ENCODE measurements at regions not wholly inside any gene's neighbourhood (a gene's known extent, or its start where the extent isn't known, plus 50 kb on each side); places are given as distances from the start of the nearest gene placed in this dataset.

GRCh38 chr16:64417711-64418227, 704.1 kb downstream of the CDH11 start:
- H3K9me3 ChIP-seq (ENCODE audit: control insufficient read depth, low read depth, low read length): no peaks in the 10 kb centered on the region
- no peak overlapping the region for H3K56ac ChIP-seq (ENCODE audit: insufficient read length, low read depth, low read length)
- H3K9ac ChIP-seq (ENCODE audit: extremely low read depth, insufficient read length, low read length): no peak overlapping the region
- no peaks in the 10 kb centered on the region for H3K79me1 ChIP-seq (ENCODE audit: insufficient read depth, low read depth, low read length, poor library complexity, severe bottlenecking)
- Mint-ChIP-seq H3K27me3 (ENCODE audit: low read depth) (no peaks in the 10 kb centered on the region), H3K36me3 (ENCODE audit: insufficient read depth in 1 of 3, low read depth in 3 of 3) (peaks cover 0 to 5% (median 2%) of the 10 kb centered on the region in 3 experiments; a peak in 3 of 7 replicates), H3K9me3 (peaks cover 6 to 7% of the 10 kb centered on the region in 2 experiments; a peak in 3 of 5 replicates), H3K27ac (no peak overlapping the region), H3K4me3 (no peak overlapping the region), H3K4me1 (no peaks in the 10 kb centered on the region)
- H2BK12ac ChIP-seq (ENCODE audit: insufficient read length, low read depth, low read length): no peak overlapping the region
- TF ChIP-seq, protein P1, sequence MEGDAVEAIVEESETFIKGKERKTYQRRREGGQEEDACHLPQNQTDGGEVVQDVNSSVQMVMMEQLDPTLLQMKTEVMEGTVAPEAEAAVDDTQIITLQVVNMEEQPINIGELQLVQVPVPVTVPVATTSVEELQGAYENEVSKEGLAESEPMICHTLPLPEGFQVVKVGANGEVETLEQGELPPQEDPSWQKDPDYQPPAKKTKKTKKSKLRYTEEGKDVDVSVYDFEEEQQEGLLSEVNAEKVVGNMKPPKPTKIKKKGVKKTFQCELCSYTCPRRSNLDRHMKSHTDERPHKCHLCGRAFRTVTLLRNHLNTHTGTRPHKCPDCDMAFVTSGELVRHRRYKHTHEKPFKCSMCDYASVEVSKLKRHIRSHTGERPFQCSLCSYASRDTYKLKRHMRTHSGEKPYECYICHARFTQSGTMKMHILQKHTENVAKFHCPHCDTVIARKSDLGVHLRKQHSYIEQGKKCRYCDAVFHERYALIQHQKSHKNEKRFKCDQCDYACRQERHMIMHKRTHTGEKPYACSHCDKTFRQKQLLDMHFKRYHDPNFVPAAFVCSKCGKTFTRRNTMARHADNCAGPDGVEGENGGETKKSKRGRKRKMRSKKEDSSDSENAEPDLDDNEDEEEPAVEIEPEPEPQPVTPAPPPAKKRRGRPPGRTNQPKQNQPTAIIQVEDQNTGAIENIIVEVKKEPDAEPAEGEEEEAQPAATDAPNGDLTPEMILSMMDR (conservative IDR thresholded peaks at IDR 0.05): no peak
- no peak overlapping the region for H3K14ac ChIP-seq (ENCODE audit: insufficient read depth, low read length)
- H3K4ac ChIP-seq (ENCODE audit: low read depth, low read length): no peak overlapping the region
- no peaks in the 10 kb centered on the region for H3K4me1 ChIP-seq (ENCODE audit: insufficient read depth, low read length)
- H2AFZ ChIP-seq (ENCODE audit: low read length): no peak overlapping the region
- no peak for DNase-seq
- H4K20me1 ChIP-seq (ENCODE audit: control insufficient read depth, insufficient read depth, insufficient read length): no peaks in the 10 kb centered on the region
- no peak overlapping the region for H2BK120ac ChIP-seq (ENCODE audit: low read depth, low read length, poor library complexity, severe bottlenecking)
- no peaks in the 10 kb centered on the region for H3K23me2 ChIP-seq (ENCODE audit: insufficient read length, low read depth, low read length, poor library complexity, severe bottlenecking)
- no peak overlapping the region for H4K8ac ChIP-seq (replicated peaks; ENCODE audit: insufficient read length, low read depth, low read length)
- H3K27me3 ChIP-seq (ENCODE audit: insufficient read depth, low read length): no peaks in the 10 kb centered on the region
- no peak overlapping the region for H2BK20ac ChIP-seq (ENCODE audit: low read depth, low read length, poor library complexity, severe bottlenecking)
- no peak overlapping the region for H3T11ph ChIP-seq (ENCODE audit: low read length)
- H3K18ac ChIP-seq (ENCODE audit: insufficient read length, low read depth, low read length): no peak overlapping the region
- WGBS (ENCODE audit: extremely low coverage, insufficient read length, low lambda C conversion rate): no CpG with 5 or more reads among the region's 1 CpG
- no peak overlapping the region for H2AK5ac ChIP-seq (ENCODE audit: insufficient read length, low read length)
- H4K91ac ChIP-seq (ENCODE audit: insufficient read length, low read depth, low read length): no peak overlapping the region
- no peak overlapping the region for H3K27ac ChIP-seq (ENCODE audit: insufficient read length, low read depth, low read length)
- H4K5ac ChIP-seq (ENCODE audit: insufficient read length, low read depth, low read length): no peak overlapping the region
- H3K23ac ChIP-seq (ENCODE audit: insufficient read length, low read depth, low read length): no peak overlapping the region
- H3K4me2 ChIP-seq (ENCODE audit: insufficient read depth, insufficient read length, low read length): no peak overlapping the region
- H3K79me2 ChIP-seq (ENCODE audit: insufficient read depth, low read length): no peaks in the 10 kb centered on the region
- H2BK5ac ChIP-seq (ENCODE audit: insufficient read length, low read length): no peak overlapping the region
- no peak overlapping the region for H2BK15ac ChIP-seq (ENCODE audit: low read depth, low read length)

All from H9 (cell line).